Astrocyte of the hippocampus (primary cell): ENCODE measurements at regions not wholly inside any gene's neighbourhood (a gene's known extent, or its start where the extent isn't known, plus 50 kb on each side); places are given as distances from the start of the nearest gene placed in this dataset.

Experiments
- DNase-seq: peaks from one replicate; pipeline ENCODE4 v3.0.0; 2011; ENCODE audit warnings: low read depth, low spot score

- DNase-seq = no peak
Measured at GRCh38 chr6:147128056-147128455, 76.2 kb upstream of the STXBP5 start.

GRCh38 chr6:147131532-147132128 lies 72.6 kb upstream of the STXBP5 start:
- DNase-seq = no peak

GRCh38 chr6:147132889-147133288 lies 71.3 kb upstream of the STXBP5 start:
- DNase-seq = peak; percentile 53

GRCh38 chr6:147133669-147134068 lies 70.5 kb upstream of the STXBP5 start:
- no peak for DNase-seq

- DNase-seq = peak; percentile 17
Measured at GRCh38 chr6:147135211-147135681, 69.0 kb upstream of the STXBP5 start.

- DNase-seq = no peak
Measured at GRCh38 chr6:147136057-147136456, 68.2 kb upstream of the STXBP5 start.

GRCh38 chr6:147137986-147138385 lies 66.2 kb upstream of the STXBP5 start:
- no peak for DNase-seq

GRCh38 chr6:147138835-147139234 lies 65.4 kb upstream of the STXBP5 start:
- DNase-seq = no peak

GRCh38 chr6:147141711-147142308 lies 62.4 kb upstream of the STXBP5 start:
- DNase-seq = no peak

- peak; percentile 35 for DNase-seq
Measured at GRCh38 chr6:147142684-147143245, 61.5 kb upstream of the STXBP5 start.

GRCh38 chr6:147149092-147149491 lies 55.1 kb upstream of the STXBP5 start:
- DNase-seq = no peak

GRCh38 chr6:147149826-147150225 lies 54.4 kb upstream of the STXBP5 start:
- DNase-seq = no peak

GRCh38 chr6:147150293-147150692 lies 53.9 kb upstream of the STXBP5 start:
- no peak for DNase-seq
